Liver (tissue), 8 donors: ENCODE measurements at regions not wholly inside any gene's neighbourhood (a gene's known extent, or its start where the extent isn't known, plus 50 kb on each side); places are given as distances from the start of the nearest gene placed in this dataset.

Source experiments
- DNase-seq: peaks from one replicate; pipeline ENCODE4 v3.0.0-alpha.2; 2017; ENCODE audit warnings: low spot score
- H3K27ac ChIP-seq, 2 donors: one replicate each; pipeline ENCODE4 v1.7.0; 2013; ENCODE audit warnings: inconsistent platforms in 2 of 2, low read length in 2 of 2, control low read depth in 1 of 2, low read depth in 1 of 2, mild to moderate bottlenecking in 1 of 2
- H3K27me3 ChIP-seq, 4 donors: one replicate each; pipeline versions ENCODE4 v1.6.1 to v1.7.0; 2013; ENCODE audit warnings: low read length in 3 of 4, inconsistent platforms in 1 of 4, mild to moderate bottlenecking in 1 of 4, moderate library complexity in 1 of 4; ENCODE audit not compliant: control insufficient read depth in 4 of 4, insufficient read depth in 4 of 4
- H3K36me3 ChIP-seq, 4 donors: one replicate each; pipeline versions ENCODE4 v1.6.1 to v1.7.0; 2013; ENCODE audit warnings: low read length in 3 of 4, mild to moderate bottlenecking in 3 of 4, low read depth in 1 of 4, moderate library complexity in 1 of 4; ENCODE audit not compliant: control insufficient read depth in 4 of 4, insufficient read depth in 3 of 4
- H3K4me1 ChIP-seq, 4 donors: one replicate each; pipeline versions ENCODE4 v1.6.1 to v1.7.0; 2013; ENCODE audit warnings: low read length in 3 of 4, mild to moderate bottlenecking in 3 of 4, moderate library complexity in 1 of 4; ENCODE audit not compliant: control insufficient read depth in 4 of 4, insufficient read depth in 4 of 4
- H3K4me3 ChIP-seq, 3 donors: one replicate each; pipeline versions ENCODE4 v1.6.1 to v1.7.0; 2013; ENCODE audit warnings: low read length in 3 of 3, control low read depth in 1 of 3, low read depth in 1 of 3, mild to moderate bottlenecking in 1 of 3
- H3K9ac ChIP-seq, 2 donors: one replicate each; pipeline ENCODE4 v1.7.0; 2013; ENCODE audit warnings: low read length in 2 of 2, mild to moderate bottlenecking in 2 of 2, moderate library complexity in 2 of 2, control low read depth in 1 of 2, low read depth in 1 of 2
- H3K9me3 ChIP-seq, 4 donors: one replicate each; pipeline versions ENCODE4 v1.6.1 to v1.7.0; 2013; ENCODE audit warnings: low read length in 3 of 4; ENCODE audit not compliant: control insufficient read depth in 4 of 4
- EGR1 ChIP-seq, 2 donors: IDR thresholded peaks; 2 replicates each; pipeline ENCODE4 v1.6.1; 2016 to 2018; ENCODE audit warnings: antibody characterized with exemption in 2 of 2, low read depth in 2 of 2
- FOXA1 ChIP-seq: IDR thresholded peaks from 2 replicates; pipeline ENCODE4 v1.6.1; 2016; ENCODE audit warnings: antibody characterized with exemption
- FOXA2 ChIP-seq: IDR thresholded peaks from 2 replicates; pipeline ENCODE4 v1.6.1; 2016; ENCODE audit warnings: antibody characterized with exemption
- GABPA ChIP-seq, 2 donors: IDR thresholded peaks in 1 of 2; conservative IDR thresholded peaks in 1 of 2; 2 replicates each; pipeline ENCODE4 v1.6.1; 2016; ENCODE audit warnings: antibody characterized with exemption in 2 of 2, mild to moderate bottlenecking in 1 of 2, moderate library complexity in 1 of 2
- HNF4A ChIP-seq, 2 donors: conservative IDR thresholded peaks; 2 replicates each; pipeline ENCODE4 v1.6.1; 2016; ENCODE audit warnings: antibody characterized with exemption in 2 of 2, mild to moderate bottlenecking in 2 of 2
- JUND ChIP-seq, 2 donors: IDR thresholded peaks; 2 replicates each; pipeline ENCODE4 v1.6.1; 2016; ENCODE audit warnings: antibody characterized with exemption in 2 of 2
- NR2F2 ChIP-seq: IDR thresholded peaks from 2 replicates; pipeline ENCODE4 v1.6.1; 2016; ENCODE audit warnings: antibody characterized with exemption
- RXRA ChIP-seq, 2 donors: IDR thresholded peaks; 2 replicates each; pipeline ENCODE4 v1.6.1; 2017 to 2018; ENCODE audit warnings: antibody characterized with exemption in 2 of 2, mild to moderate bottlenecking in 1 of 2
- SP1 ChIP-seq: IDR thresholded peaks from 2 replicates; pipeline ENCODE4 v1.6.1; 2018; ENCODE audit warnings: antibody characterized with exemption, mild to moderate bottlenecking
- TAF1 ChIP-seq: conservative IDR thresholded peaks from 2 replicates; pipeline ENCODE4 v1.6.1; 2016; ENCODE audit warnings: antibody characterized with exemption, mild to moderate bottlenecking
- YY1 ChIP-seq: IDR thresholded peaks from 2 replicates; pipeline ENCODE4 v1.6.1; 2016; ENCODE audit warnings: antibody characterized with exemption, mild to moderate bottlenecking
- WGBS: extraction: QIAGEN DNeasy Blood & Tissue Kit; methylation state at CpG from one replicate; pipeline ENCODE4 v1.1.7; 2013; 5-methylcytosine and 5-hydroxymethylcytosine counted together
- TF ChIP-seq, protein P1 (sequence below): IDR thresholded peaks from 2 replicates; pipeline ENCODE4 v1.6.1; 2016; ENCODE audit warnings: antibody characterized with exemption
- TF ChIP-seq, protein P2 (sequence below): IDR thresholded peaks from 2 replicates; pipeline ENCODE4 v1.6.1; 2016; ENCODE audit warnings: antibody characterized with exemption
- TF ChIP-seq, protein P3 (sequence below): IDR thresholded peaks from 2 replicates; pipeline ENCODE4 v1.6.1; 2016; ENCODE audit warnings: antibody characterized with exemption, mild to moderate bottlenecking
- TF ChIP-seq, protein P4 (sequence below): fragments of 150-350 bp; IDR thresholded peaks from 2 replicates; pipeline ENCODE4 v1.5.1; 2017; ENCODE audit warnings: improper control_type of control experiment, low read depth, low read length; ENCODE audit not compliant: missing input control
- donor health status: healthy.
- donor health status: healthy.
- donor health status: healthy.
- donor health status: healthy.
- donor health status: healthy.

DNA sequence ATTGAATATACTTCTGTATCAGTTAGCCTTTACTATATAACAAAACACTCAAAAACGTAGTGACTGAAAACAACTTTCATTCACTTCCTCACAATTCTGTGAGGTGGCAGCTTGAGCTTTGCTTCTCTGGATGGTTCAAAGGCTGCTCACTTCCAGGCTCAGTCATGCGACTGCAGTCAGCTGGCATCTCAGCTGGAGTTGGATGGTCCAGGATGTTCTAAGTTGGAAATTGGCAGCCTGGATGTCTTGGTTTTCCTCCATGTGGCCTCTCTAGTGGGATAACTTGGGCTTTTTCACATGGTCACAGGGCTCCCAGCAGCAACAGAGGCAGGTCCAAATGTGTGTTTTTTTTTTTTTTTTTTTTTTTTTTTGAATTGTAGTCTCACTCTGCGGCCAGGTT, 204.4 kb downstream of the LACC1 start:
- Histone ChIP-seq H3K36me3 (no peaks in the 10 kb centered on the region), H3K4me1 (no peaks in the 10 kb centered on the region), H3K9me3 (no peaks in the 10 kb centered on the region), H3K4me3 (no peak overlapping the region), H3K27ac (no peak overlapping the region), H3K9ac (no peak overlapping the region), H3K27me3 (no peaks in the 10 kb centered on the region)
- 90% methylated on average over 3 of the region's 3 CpGs for WGBS
- no peak for DNase-seq
- no peak for TF ChIP-seq TAF1
- TF ChIP-seq, protein P1, sequence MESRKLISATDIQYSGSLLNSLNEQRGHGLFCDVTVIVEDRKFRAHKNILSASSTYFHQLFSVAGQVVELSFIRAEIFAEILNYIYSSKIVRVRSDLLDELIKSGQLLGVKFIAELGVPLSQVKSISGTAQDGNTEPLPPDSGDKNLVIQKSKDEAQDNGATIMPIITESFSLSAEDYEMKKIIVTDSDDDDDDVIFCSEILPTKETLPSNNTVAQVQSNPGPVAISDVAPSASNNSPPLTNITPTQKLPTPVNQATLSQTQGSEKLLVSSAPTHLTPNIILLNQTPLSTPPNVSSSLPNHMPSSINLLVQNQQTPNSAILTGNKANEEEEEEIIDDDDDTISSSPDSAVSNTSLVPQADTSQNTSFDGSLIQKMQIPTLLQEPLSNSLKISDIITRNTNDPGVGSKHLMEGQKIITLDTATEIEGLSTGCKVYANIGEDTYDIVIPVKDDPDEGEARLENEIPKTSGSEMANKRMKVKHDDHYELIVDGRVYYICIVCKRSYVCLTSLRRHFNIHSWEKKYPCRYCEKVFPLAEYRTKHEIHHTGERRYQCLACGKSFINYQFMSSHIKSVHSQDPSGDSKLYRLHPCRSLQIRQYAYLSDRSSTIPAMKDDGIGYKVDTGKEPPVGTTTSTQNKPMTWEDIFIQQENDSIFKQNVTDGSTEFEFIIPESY = no peak
- no peak for TF ChIP-seq EGR1 (IDR thresholded peaks at IDR 0.05; ENCODE audit: low read depth in 2 of 2)
- no peak for TF ChIP-seq NR2F2
- TF ChIP-seq, protein P2, sequence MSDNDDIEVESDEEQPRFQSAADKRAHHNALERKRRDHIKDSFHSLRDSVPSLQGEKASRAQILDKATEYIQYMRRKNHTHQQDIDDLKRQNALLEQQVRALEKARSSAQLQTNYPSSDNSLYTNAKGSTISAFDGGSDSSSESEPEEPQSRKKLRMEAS = no peak
- no peak for TF ChIP-seq GABPA (IDR thresholded peaks at IDR 0.05 in 1 of 2, conservative IDR thresholded peaks at IDR 0.05 in 1 of 2)
- no peak for TF ChIP-seq RXRA (IDR thresholded peaks at IDR 0.05)
- no peak for TF ChIP-seq HNF4A (conservative IDR thresholded peaks at IDR 0.05)

DNA sequence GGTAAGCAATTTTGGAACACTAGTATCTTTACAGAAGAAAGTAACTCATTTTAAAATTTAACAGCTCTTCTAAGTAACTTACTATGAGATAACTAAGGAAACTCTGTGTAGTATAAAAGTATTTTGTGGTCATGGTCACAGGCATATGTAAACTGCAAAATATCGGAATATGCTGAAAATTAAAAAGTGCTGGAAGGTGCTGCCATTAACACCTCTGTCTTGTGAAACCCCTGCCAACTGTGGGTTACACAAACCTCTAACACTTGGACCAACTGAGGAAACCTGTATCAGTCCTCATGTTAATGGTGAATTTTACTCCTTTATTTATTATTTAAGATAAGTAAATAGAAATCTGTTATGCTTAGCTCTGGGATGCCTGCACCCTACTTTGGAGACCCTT, 206.7 kb downstream of the LACC1 start:
- Histone ChIP-seq H3K4me3 (no peak overlapping the region), H3K36me3 (no peaks in the 10 kb centered on the region), H3K9ac (no peak overlapping the region), H3K4me1 (no peaks in the 10 kb centered on the region), H3K9me3 (no peaks in the 10 kb centered on the region), H3K27ac (no peak overlapping the region), H3K27me3 (no peaks in the 10 kb centered on the region)
- TF ChIP-seq, protein P3, sequence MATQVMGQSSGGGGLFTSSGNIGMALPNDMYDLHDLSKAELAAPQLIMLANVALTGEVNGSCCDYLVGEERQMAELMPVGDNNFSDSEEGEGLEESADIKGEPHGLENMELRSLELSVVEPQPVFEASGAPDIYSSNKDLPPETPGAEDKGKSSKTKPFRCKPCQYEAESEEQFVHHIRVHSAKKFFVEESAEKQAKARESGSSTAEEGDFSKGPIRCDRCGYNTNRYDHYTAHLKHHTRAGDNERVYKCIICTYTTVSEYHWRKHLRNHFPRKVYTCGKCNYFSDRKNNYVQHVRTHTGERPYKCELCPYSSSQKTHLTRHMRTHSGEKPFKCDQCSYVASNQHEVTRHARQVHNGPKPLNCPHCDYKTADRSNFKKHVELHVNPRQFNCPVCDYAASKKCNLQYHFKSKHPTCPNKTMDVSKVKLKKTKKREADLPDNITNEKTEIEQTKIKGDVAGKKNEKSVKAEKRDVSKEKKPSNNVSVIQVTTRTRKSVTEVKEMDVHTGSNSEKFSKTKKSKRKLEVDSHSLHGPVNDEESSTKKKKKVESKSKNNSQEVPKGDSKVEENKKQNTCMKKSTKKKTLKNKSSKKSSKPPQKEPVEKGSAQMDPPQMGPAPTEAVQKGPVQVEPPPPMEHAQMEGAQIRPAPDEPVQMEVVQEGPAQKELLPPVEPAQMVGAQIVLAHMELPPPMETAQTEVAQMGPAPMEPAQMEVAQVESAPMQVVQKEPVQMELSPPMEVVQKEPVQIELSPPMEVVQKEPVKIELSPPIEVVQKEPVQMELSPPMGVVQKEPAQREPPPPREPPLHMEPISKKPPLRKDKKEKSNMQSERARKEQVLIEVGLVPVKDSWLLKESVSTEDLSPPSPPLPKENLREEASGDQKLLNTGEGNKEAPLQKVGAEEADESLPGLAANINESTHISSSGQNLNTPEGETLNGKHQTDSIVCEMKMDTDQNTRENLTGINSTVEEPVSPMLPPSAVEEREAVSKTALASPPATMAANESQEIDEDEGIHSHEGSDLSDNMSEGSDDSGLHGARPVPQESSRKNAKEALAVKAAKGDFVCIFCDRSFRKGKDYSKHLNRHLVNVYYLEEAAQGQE = no peak
- TF ChIP-seq SP1 = no peak
- TF ChIP-seq FOXA1 = no peak
- no peak for TF ChIP-seq GABPA (IDR thresholded peaks at IDR 0.05 in 1 of 2, conservative IDR thresholded peaks at IDR 0.05 in 1 of 2)
- TF ChIP-seq FOXA2 = no peak
- TF ChIP-seq YY1 = no peak
- TF ChIP-seq, protein P2 = no peak
- TF ChIP-seq, protein P4, sequence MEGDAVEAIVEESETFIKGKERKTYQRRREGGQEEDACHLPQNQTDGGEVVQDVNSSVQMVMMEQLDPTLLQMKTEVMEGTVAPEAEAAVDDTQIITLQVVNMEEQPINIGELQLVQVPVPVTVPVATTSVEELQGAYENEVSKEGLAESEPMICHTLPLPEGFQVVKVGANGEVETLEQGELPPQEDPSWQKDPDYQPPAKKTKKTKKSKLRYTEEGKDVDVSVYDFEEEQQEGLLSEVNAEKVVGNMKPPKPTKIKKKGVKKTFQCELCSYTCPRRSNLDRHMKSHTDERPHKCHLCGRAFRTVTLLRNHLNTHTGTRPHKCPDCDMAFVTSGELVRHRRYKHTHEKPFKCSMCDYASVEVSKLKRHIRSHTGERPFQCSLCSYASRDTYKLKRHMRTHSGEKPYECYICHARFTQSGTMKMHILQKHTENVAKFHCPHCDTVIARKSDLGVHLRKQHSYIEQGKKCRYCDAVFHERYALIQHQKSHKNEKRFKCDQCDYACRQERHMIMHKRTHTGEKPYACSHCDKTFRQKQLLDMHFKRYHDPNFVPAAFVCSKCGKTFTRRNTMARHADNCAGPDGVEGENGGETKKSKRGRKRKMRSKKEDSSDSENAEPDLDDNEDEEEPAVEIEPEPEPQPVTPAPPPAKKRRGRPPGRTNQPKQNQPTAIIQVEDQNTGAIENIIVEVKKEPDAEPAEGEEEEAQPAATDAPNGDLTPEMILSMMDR = no peak
- TF ChIP-seq HNF4A (conservative IDR thresholded peaks at IDR 0.05) = no peak
- no peak for TF ChIP-seq JUND (IDR thresholded peaks at IDR 0.05)
- WGBS = 91% methylated on average over 1 of the region's 1 CpG
- no peak for DNase-seq
